Keratinocyte (primary cell): ENCODE measurements at regions not wholly inside any gene's neighbourhood (a gene's known extent, or its start where the extent isn't known, plus 50 kb on each side); places are given as distances from the start of the nearest gene placed in this dataset.

Experiments
- DNase-seq: peaks from one replicate; pipeline ENCODE4 v3.0.0-alpha.2; 2011; ENCODE audit warnings: low read depth, missing footprints, low spot score
- FAIRE-seq: peaks from 2 replicates; lab custom pipeline; 2011; peaks lifted over from hg19 to GRCh38; lab: Jason Lieb, UNC
- H2AFZ ChIP-seq: 2 replicates; pipeline ENCODE4 v1.6.0; 2012; ENCODE audit warnings: low read length, control low read depth, inconsistent platforms; ENCODE audit not compliant: control insufficient read depth
- H3K27ac ChIP-seq: 2 replicates; pipeline ENCODE4 v1.5.1; 2011; ENCODE audit warnings: low read length; ENCODE audit not compliant: control insufficient read depth, insufficient read depth
- H3K27me3 ChIP-seq: 3 replicates; pipeline ENCODE4 v1.6.0; 2011; ENCODE audit warnings: low read length; ENCODE audit not compliant: control insufficient read depth, insufficient read depth; ENCODE audit errors: extremely low read depth
- H3K36me3 ChIP-seq, 2 experiments: 2 replicates in 1 of 2; 3 replicates in 1 of 2; pipeline ENCODE4 v1.5.1; 2011; ENCODE audit warnings: low read length in 2 of 2, mild to moderate bottlenecking in 1 of 2; ENCODE audit not compliant: control insufficient read depth in 2 of 2, insufficient read depth in 2 of 2; ENCODE audit errors: extremely low read depth in 1 of 2
- H3K4me1 ChIP-seq: 3 replicates; pipeline ENCODE4 v1.5.1; 2011; ENCODE audit warnings: low read length; ENCODE audit not compliant: control insufficient read depth, insufficient read depth; ENCODE audit errors: extremely low read depth
- H3K4me2 ChIP-seq: 3 replicates; pipeline ENCODE4 v1.6.0; 2011; ENCODE audit warnings: low read depth, low read length; ENCODE audit not compliant: control insufficient read depth, insufficient read depth; ENCODE audit errors: extremely low read depth
- H3K4me3 ChIP-seq, 3 experiments: fragments of 200-600 bp in 1 of 3; sonication (generic) in 1 of 3; 2 replicates in 2 of 3; 3 replicates in 1 of 3; pipeline ENCODE4 v1.5.1; 2011 to 2016; ENCODE audit warnings: low read length in 3 of 3, mild to moderate bottlenecking in 3 of 3, control low read depth in 2 of 3, inconsistent platforms in 1 of 3, low read depth in 1 of 3, mixed read lengths in 1 of 3, mixed run types in 1 of 3, moderate library complexity in 1 of 3; ENCODE audit not compliant: control insufficient read depth in 2 of 3, insufficient read depth in 2 of 3; ENCODE audit errors: extremely low read depth in 1 of 3
- H3K79me2 ChIP-seq: 2 replicates; pipeline ENCODE4 v1.6.0; 2012; ENCODE audit warnings: low read length; ENCODE audit not compliant: control insufficient read depth, insufficient read depth
- H3K9ac ChIP-seq: 3 replicates; pipeline ENCODE4 v1.6.0; 2011; ENCODE audit warnings: low read length; ENCODE audit not compliant: control insufficient read depth, insufficient read depth; ENCODE audit errors: extremely low read depth
- H3K9me1 ChIP-seq: 3 replicates; pipeline ENCODE4 v1.6.0; 2011; ENCODE audit warnings: low read length; ENCODE audit not compliant: control insufficient read depth, insufficient read depth; ENCODE audit errors: extremely low read depth
- H3K9me3 ChIP-seq: 2 replicates; pipeline ENCODE4 v1.5.1; 2012; ENCODE audit warnings: low read depth, low read length; ENCODE audit not compliant: control insufficient read depth
- H4K20me1 ChIP-seq: 3 replicates; pipeline ENCODE4 v1.6.0; 2011; ENCODE audit warnings: low read length; ENCODE audit not compliant: control insufficient read depth, insufficient read depth; ENCODE audit errors: extremely low read depth
- CTCF ChIP-seq, 3 experiments: IDR thresholded peaks in 1 of 3; conservative IDR thresholded peaks in 1 of 3; optimal IDR thresholded peaks in 1 of 3; 2 replicates in 2 of 3; 3 replicates in 1 of 3; pipeline versions ENCODE3 to v1.5.1; 2011; ENCODE audit warnings: low read length in 3 of 3, mild to moderate bottlenecking in 3 of 3, moderate library complexity in 2 of 3, control low read depth in 1 of 3, inconsistent platforms in 1 of 3; ENCODE audit not compliant: insufficient read depth in 2 of 3; ENCODE audit errors: extremely low read depth in 1 of 3
- EZH2 ChIP-seq: IDR thresholded peaks from one replicate; pipeline ENCODE4 v1.6.1; 2012; ENCODE audit warnings: inconsistent platforms, mild to moderate bottlenecking, low read length, moderate library complexity
- dilution Hi-C: fragments of 300-500 bp; cut with MboI; formaldehyde crosslinking; loops from one replicate; pipeline ENCODE4 v1.7.0; 2020; ENCODE audit warnings: low sequenced_read_pairs; ENCODE audit not compliant: extremely low pct_ligation_motif_present

GRCh38 chr6:85887461-85887860 is 244.8 kb upstream of the SYNCRIP start:
- Histone ChIP-seq H3K79me2 (no peaks in the 10 kb centered on the region), H3K36me3 (no peaks in the 10 kb centered on the region), H3K9me1 (no peaks in the 10 kb centered on the region), H3K27me3 (no peaks in the 10 kb centered on the region), H3K27ac (no peak overlapping the region), H3K9me3 (no peaks in the 10 kb centered on the region), H2AFZ (no peak overlapping the region), H4K20me1 (no peaks in the 10 kb centered on the region), H3K4me1 (no peaks in the 10 kb centered on the region), H3K4me3 (no peak overlapping the region), H3K9ac (no peak overlapping the region), H3K4me2 (no peak overlapping the region)
- DNase-seq, result no peak
- FAIRE-seq, result no peak
- dilution Hi-C loops, result no loop called here
- no peak for TF ChIP-seq CTCF (optimal IDR thresholded peaks at IDR 0.05 in 1 of 3, IDR thresholded peaks at IDR 0.05 in 1 of 3, conservative IDR thresholded peaks at IDR 0.05 in 1 of 3; ENCODE audit: extremely low read depth in 1 of 3, insufficient read depth in 2 of 3, low read length in 3 of 3)
- no peak for TF ChIP-seq EZH2

- no peaks in the 10 kb centered on the region for H4K20me1 ChIP-seq
- no peaks in the 10 kb centered on the region for H3K79me2 ChIP-seq
- H3K9me1 ChIP-seq, result no peaks in the 10 kb centered on the region
- DNase-seq, result no peak
- H3K4me1 ChIP-seq, result peaks cover 10% of the 10 kb centered on the region
- dilution Hi-C loops, result no loop called here
- no peak overlapping the region for H3K27ac ChIP-seq
- no peak overlapping the region for H2AFZ ChIP-seq
- no peaks in the 10 kb centered on the region for H3K27me3 ChIP-seq
- H3K36me3 ChIP-seq, result no peaks in the 10 kb centered on the region
- no peak for FAIRE-seq
- no peaks in the 10 kb centered on the region for H3K9me3 ChIP-seq
- no peak overlapping the region for H3K4me3 ChIP-seq
- no peak overlapping the region for H3K9ac ChIP-seq
- no peak overlapping the region for H3K4me2 ChIP-seq
- no peak for TF ChIP-seq CTCF (optimal IDR thresholded peaks at IDR 0.05 in 1 of 3, IDR thresholded peaks at IDR 0.05 in 1 of 3, conservative IDR thresholded peaks at IDR 0.05 in 1 of 3; ENCODE audit: extremely low read depth in 1 of 3, insufficient read depth in 2 of 3, low read length in 3 of 3)
- no peak for TF ChIP-seq EZH2
Observed at GRCh38 chr6:85868685-85869084, 226.0 kb upstream of the SYNCRIP start.
